HEK293 (cell line): ENCODE measurements at regions not wholly inside any gene's neighbourhood (a gene's known extent, or its start where the extent isn't known, plus 50 kb on each side); places are given as distances from the start of the nearest gene placed in this dataset.

Experiments
- CTCF ChIA-PET: fragments of 350-600 bp; formaldehyde crosslinking; extraction: SDS; loops from one replicate; lab custom pipeline; 2021; ENCODE audit warnings: antibody characterized with exemption; lab: Yijun Ruan, JAX
- POLR2A ChIA-PET: fragments of 300-600 bp; formaldehyde crosslinking; extraction: SDS; loops from one replicate; lab custom pipeline; 2020; ENCODE audit warnings: antibody characterized with exemption, inconsistent platforms; lab: Yijun Ruan, JAX
- H3K27ac ChIP-seq: fragments of 200-500 bp; sonication (Bioruptor generic); 2 replicates; pipeline ENCODE4 v1.5.1; 2014; ENCODE audit warnings: low read depth, low read length, control low read depth, inconsistent platforms; ENCODE audit errors: extremely low read depth
- H3K36me3 ChIP-seq, 2 experiments: fragments of 200-500 bp in 1 of 2; sonication (Bioruptor generic) in 1 of 2; 1 replicate in 1 of 2; 2 replicates in 1 of 2; pipeline ENCODE4 v1.5.1; 2014 to 2017; ENCODE audit warnings: inconsistent platforms in 2 of 2, low read length in 2 of 2; ENCODE audit not compliant: control insufficient read depth in 2 of 2, insufficient read depth in 1 of 2
- H3K4me1 ChIP-seq: fragments of 200-500 bp; sonication (Bioruptor generic); 2 replicates; pipeline ENCODE4 v1.5.1; 2014; ENCODE audit warnings: mild to moderate bottlenecking, low read length, inconsistent platforms; ENCODE audit not compliant: control insufficient read depth, insufficient read depth
- H3K4me3 ChIP-seq: 2 replicates; pipeline ENCODE4 v1.5.1; 2011; ENCODE audit warnings: low read depth, mild to moderate bottlenecking, control low read depth, low read length, moderate library complexity
- H3K9me3 ChIP-seq: fragments of 200-500 bp; sonication (Bioruptor generic); 2 replicates; pipeline ENCODE4 v1.5.1; 2014; ENCODE audit warnings: low read depth, low read length, inconsistent platforms; ENCODE audit not compliant: control insufficient read depth, insufficient read depth
- GLIS1 ChIP-seq: fragments of 450-650 bp; formaldehyde crosslinking; IDR thresholded peaks from 2 replicates; pipeline ENCODE4 v1.5.1; 2016; ENCODE audit warnings: missing biosample characterization, missing genetic modification characterization
- IKZF3 ChIP-seq: fragments of 450-650 bp; IDR thresholded peaks from 2 replicates; pipeline ENCODE4 v1.5.0; 2018; ENCODE audit warnings: missing biosample characterization, mild to moderate bottlenecking, missing genetic modification characterization, moderate library complexity
- KLF16 ChIP-seq: fragments of 450-650 bp; formaldehyde crosslinking; IDR thresholded peaks from 2 replicates; pipeline ENCODE4 v1.5.1; 2017; ENCODE audit warnings: missing biosample characterization, missing genetic modification characterization
- REST ChIP-seq: fragments of 450-650 bp; formaldehyde crosslinking; IDR thresholded peaks from 2 replicates; pipeline ENCODE4 v1.5.1; 2016; ENCODE audit warnings: missing biosample characterization, missing genetic modification characterization
- ZNF146 ChIP-seq: fragments of 450-650 bp; formaldehyde crosslinking; IDR thresholded peaks from 2 replicates; pipeline ENCODE4 v1.5.1; 2016; ENCODE audit warnings: missing biosample characterization, missing genetic modification characterization
- ZNF239 ChIP-seq: fragments of 450-650 bp; formaldehyde crosslinking; IDR thresholded peaks from 2 replicates; pipeline ENCODE4 v1.5.1; 2016; ENCODE audit warnings: missing biosample characterization, missing genetic modification characterization
- ZNF350 ChIP-seq: fragments of 450-650 bp; formaldehyde crosslinking; IDR thresholded peaks from 2 replicates; pipeline ENCODE4 v1.5.0; 2017; ENCODE audit warnings: missing biosample characterization, mild to moderate bottlenecking, missing genetic modification characterization
- ZNF426 ChIP-seq: fragments of 450-650 bp; formaldehyde crosslinking; IDR thresholded peaks from 2 replicates; pipeline ENCODE4 v1.5.1; 2017; ENCODE audit warnings: missing biosample characterization, missing genetic modification characterization, mild to moderate bottlenecking, inconsistent platforms, moderate library complexity
- ZNF610 ChIP-seq: fragments of 450-650 bp; formaldehyde crosslinking; IDR thresholded peaks from 2 replicates; pipeline ENCODE4 v1.5.1; 2016; ENCODE audit warnings: missing biosample characterization, missing genetic modification characterization, borderline replicate concordance
- TF ChIP-seq, protein P1 (sequence below): fragments of 450-650 bp; formaldehyde crosslinking; IDR thresholded peaks from 2 replicates; pipeline ENCODE4 v1.5.1; 2016; ENCODE audit warnings: missing biosample characterization, missing genetic modification characterization
- TF ChIP-seq, protein P2 (sequence below): fragments of 450-650 bp; formaldehyde crosslinking; IDR thresholded peaks from 2 replicates; pipeline ENCODE4 v1.5.1; 2016; ENCODE audit warnings: missing biosample characterization, missing genetic modification characterization, borderline replicate concordance
- TF ChIP-seq, protein P3 (sequence below): fragments of 450-650 bp; IDR thresholded peaks from 2 replicates; pipeline ENCODE4 v1.5.1; 2018; ENCODE audit warnings: missing biosample characterization, missing genetic modification characterization
- TF ChIP-seq, protein P4 (sequence below): IDR thresholded peaks from 2 replicates; pipeline ENCODE4 v1.6.1; 2011; ENCODE audit warnings: mild to moderate bottlenecking, low read depth, low read length, borderline replicate concordance

GRCh38 chr3:13197281-13197680 lies 124.1 kb upstream of the IQSEC1 start (continued):
- TF ChIP-seq ZNF610 (tag by site-specific recombination) (no peak), GLIS1 (tag by site-specific recombination) (no peak), ZNF350 (no peak), ZNF239 (tag by site-specific recombination) (no peak)
- TF ChIP-seq, protein P1, sequence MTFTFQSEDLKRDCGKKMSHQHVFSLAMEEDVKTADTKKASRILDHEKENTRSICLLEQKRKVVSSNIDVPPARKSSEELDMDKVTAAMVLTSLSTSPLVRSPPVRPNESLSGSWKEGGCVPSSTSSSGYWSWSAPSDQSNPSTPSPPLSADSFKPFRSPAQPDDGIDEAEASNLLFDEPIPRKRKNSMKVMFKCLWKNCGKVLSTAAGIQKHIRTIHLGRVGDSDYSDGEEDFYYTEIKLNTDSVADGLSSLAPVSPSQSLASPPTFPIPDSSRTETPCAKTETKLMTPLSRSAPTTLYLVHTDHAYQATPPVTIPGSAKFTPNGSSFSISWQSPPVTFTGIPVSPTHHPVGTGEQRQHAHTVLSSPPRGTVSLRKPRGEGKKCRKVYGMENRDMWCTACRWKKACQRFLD (tag by site-specific recombination): no peak
- TF ChIP-seq, protein P2, sequence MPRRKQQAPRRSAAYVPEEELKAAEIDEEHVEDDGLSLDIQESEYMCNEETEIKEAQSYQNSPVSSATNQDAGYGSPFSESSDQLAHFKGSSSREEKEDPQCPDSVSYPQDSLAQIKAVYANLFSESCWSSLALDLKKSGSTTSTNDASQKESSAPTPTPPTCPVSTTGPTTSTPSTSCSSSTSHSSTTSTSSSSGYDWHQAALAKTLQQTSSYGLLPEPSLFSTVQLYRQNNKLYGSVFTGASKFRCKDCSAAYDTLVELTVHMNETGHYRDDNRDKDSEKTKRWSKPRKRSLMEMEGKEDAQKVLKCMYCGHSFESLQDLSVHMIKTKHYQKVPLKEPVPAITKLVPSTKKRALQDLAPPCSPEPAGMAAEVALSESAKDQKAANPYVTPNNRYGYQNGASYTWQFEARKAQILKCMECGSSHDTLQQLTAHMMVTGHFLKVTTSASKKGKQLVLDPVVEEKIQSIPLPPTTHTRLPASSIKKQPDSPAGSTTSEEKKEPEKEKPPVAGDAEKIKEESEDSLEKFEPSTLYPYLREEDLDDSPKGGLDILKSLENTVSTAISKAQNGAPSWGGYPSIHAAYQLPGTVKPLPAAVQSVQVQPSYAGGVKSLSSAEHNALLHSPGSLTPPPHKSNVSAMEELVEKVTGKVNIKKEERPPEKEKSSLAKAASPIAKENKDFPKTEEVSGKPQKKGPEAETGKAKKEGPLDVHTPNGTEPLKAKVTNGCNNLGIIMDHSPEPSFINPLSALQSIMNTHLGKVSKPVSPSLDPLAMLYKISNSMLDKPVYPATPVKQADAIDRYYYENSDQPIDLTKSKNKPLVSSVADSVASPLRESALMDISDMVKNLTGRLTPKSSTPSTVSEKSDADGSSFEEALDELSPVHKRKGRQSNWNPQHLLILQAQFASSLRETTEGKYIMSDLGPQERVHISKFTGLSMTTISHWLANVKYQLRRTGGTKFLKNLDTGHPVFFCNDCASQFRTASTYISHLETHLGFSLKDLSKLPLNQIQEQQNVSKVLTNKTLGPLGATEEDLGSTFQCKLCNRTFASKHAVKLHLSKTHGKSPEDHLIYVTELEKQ (tag by site-specific recombination): no peak
- TF ChIP-seq, protein P3, sequence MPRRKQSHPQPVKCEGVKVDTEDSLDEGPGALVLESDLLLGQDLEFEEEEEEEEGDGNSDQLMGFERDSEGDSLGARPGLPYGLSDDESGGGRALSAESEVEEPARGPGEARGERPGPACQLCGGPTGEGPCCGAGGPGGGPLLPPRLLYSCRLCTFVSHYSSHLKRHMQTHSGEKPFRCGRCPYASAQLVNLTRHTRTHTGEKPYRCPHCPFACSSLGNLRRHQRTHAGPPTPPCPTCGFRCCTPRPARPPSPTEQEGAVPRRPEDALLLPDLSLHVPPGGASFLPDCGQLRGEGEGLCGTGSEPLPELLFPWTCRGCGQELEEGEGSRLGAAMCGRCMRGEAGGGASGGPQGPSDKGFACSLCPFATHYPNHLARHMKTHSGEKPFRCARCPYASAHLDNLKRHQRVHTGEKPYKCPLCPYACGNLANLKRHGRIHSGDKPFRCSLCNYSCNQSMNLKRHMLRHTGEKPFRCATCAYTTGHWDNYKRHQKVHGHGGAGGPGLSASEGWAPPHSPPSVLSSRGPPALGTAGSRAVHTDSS (tag by site-specific recombination): no peak

GRCh38 chr3:13195374-13195773 lies 122.1 kb upstream of the IQSEC1 start:
- TF ChIP-seq KLF16 (tag by site-specific recombination) (no peak), ZNF146 (peak; percentile 81)
- Histone ChIP-seq H3K4me1 (no peaks in the 10 kb centered on the region), H3K9me3 (no peaks in the 10 kb centered on the region), H3K4me3 (no peak overlapping the region), H3K36me3 (no peaks in the 10 kb centered on the region), H3K27ac (no peak overlapping the region)
- ChIA-PET CTCF (interaction anchor here (0.6 to 1.9 kb wide), 2 partner anchors 104 to 453 kb away, joined by 5 read pairs; no protein-coding TSS in a partner anchor), POLR2A (no interaction called here)

- CTCF ChIA-PET: interaction anchor here (0.6 to 2.3 kb wide), 5 partner anchors 21 to 454 kb away, joined by 4 to 13 read pairs (median 5); no protein-coding TSS in a partner anchor
- POLR2A ChIA-PET: no interaction called here
- Histone ChIP-seq H3K4me3 (no peak overlapping the region), H3K4me1 (no peaks in the 10 kb centered on the region), H3K27ac (no peak overlapping the region), H3K9me3 (no peaks in the 10 kb centered on the region), H3K36me3 (no peaks in the 10 kb centered on the region)
- TF ChIP-seq, protein P4, sequence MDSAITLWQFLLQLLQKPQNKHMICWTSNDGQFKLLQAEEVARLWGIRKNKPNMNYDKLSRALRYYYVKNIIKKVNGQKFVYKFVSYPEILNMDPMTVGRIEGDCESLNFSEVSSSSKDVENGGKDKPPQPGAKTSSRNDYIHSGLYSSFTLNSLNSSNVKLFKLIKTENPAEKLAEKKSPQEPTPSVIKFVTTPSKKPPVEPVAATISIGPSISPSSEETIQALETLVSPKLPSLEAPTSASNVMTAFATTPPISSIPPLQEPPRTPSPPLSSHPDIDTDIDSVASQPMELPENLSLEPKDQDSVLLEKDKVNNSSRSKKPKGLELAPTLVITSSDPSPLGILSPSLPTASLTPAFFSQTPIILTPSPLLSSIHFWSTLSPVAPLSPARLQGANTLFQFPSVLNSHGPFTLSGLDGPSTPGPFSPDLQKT: no peak
- TF ChIP-seq REST: no peak
- TF ChIP-seq ZNF426 (tag by site-specific recombination): no peak
- TF ChIP-seq IKZF3 (tag by site-specific recombination): no peak
Observed at GRCh38 chr3:13194285-13195209, 121.3 kb upstream of the IQSEC1 start.
